ENCODE measurements at regions not wholly inside any gene's neighbourhood (a gene's known extent, or its start where the extent isn't known, plus 50 kb on each side); places are given as distances from the start of the nearest gene placed in this dataset.
A peak's percentile ranks its signal among the peaks of the same experiment; 100 is the strongest.

DNA sequence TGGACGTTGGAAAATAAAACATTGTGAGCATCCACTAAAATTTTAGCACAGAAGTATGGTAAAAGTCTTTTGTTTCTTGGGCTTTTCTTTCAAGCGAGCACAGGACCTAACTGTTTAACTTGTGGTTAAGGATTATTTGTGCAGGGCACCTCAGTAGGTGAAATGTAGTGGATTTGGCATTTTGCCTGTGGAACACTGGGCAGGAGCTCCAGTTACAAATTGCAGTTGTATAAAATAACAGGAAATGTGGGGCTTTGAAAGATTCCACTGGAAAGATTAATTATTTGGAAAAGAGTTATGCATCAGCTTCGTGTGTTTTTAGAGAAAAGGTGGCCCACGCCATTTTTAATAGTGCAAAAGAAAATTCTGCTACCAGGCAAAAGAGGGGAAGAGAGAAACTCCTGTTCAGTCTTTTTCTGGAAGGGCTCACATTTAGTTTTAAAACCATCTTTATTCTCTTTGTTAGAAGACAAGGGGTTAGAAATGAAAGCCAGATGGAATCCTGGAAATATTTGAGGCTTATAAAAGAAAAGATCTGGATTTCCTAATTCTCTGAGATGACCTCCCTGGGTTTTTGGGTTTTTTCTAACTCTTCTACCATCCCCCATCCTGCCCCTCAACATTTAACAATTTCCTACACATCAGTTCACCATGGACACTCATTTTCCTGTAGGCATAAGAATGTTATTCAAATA lies 144.3 kb upstream of the SERTAD2 start:
- WGBS, 2 experiments (ENCODE audit: low coverage in 1 of 2, low lambda C conversion rate in 2 of 2, missing lambda C conversion rate in 2 of 2): 46 to 50% methylated on average over 4 of the region's 4 CpGs
- Histone ChIP-seq H3K4me2 (ENCODE audit: unreplicated experiment) (peak overlapping the region; percentile 46), H3K9me3 (ENCODE audit: low read depth) (no peaks in the 10 kb centered on the region), H3K9ac (no peak overlapping the region), H3F3A (ENCODE audit: insufficient read depth) (0 out of 2 replicates have a peak, but pooled peaks cover 12% of the 10 kb centered on the region), H3K4me1 (ENCODE audit: insufficient read depth) (peaks cover 18% of the 10 kb centered on the region), H3K36me3 (ENCODE audit: low read depth) (no peaks in the 10 kb centered on the region), H2AFZ (peak overlapping the region; percentile 66), H3K27me3 (replicated peaks; ENCODE audit: insufficient read depth) (no peaks in the 10 kb centered on the region), H3K9me2 (ENCODE audit: insufficient read depth) (no peaks in the 10 kb centered on the region), H3K27ac (no peak overlapping the region), H3K4me3 (no peak overlapping the region), H3K79me2 (ENCODE audit: insufficient read depth) (no peaks in the 10 kb centered on the region), H4K20me1 (ENCODE audit: insufficient read depth) (no peaks in the 10 kb centered on the region)
- in situ Hi-C loops (cut with MboI): no loop called here
- DNase-seq: no peak
- TF ChIP-seq EZH2 (IDR thresholded peaks at IDR 0.05; ENCODE audit: insufficient read depth, poor library complexity, severe bottlenecking): no peak
- no peak for TF ChIP-seq EZH2phosphoT487 (IDR thresholded peaks at IDR 0.05; ENCODE audit: insufficient read depth, low read depth)

DNA sequence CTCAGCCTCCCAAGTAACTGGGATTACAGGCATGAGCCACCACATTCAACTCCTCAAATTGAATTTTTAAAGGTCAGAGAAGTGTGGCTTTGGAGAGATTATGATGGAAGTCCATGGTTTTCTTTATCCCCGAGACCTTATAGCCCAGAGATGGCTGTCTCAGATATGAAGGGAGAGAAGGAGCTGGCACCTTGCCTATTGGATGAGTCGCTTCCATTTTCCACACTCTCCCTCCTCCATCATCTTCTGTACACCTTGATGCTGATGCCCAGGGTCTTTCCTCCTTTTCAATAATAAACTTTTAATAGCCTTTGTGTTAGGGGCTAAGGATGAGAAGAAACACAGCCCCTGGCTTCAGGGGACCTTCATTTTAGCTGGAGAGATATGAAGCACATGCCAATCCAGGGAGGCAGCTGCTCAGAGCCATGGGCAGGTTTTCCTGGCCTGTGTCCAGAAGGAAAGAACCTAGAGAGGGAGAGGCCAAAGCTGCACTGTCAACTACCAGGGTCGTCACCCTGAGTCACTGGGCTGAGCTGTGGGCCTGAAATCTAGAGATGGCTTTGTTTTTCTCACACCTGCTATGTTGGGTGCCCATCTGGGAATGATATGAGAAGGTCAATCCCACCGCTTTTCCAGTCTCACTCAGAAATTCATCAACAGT lies 146.0 kb upstream of the SERTAD2 start:
- Histone ChIP-seq H3K9ac (no peak overlapping the region), H3K4me3 (no peak overlapping the region), H2AFZ (no peak overlapping the region), H3K4me2 (ENCODE audit: unreplicated experiment) (no peak overlapping the region), H3K36me3 (ENCODE audit: low read depth) (no peaks in the 10 kb centered on the region), H4K20me1 (ENCODE audit: insufficient read depth) (no peaks in the 10 kb centered on the region), H3K4me1 (ENCODE audit: insufficient read depth) (peaks cover 15% of the 10 kb centered on the region), H3F3A (ENCODE audit: insufficient read depth) (0 out of 2 replicates have a peak, but pooled peaks cover 12% of the 10 kb centered on the region), H3K27me3 (replicated peaks; ENCODE audit: insufficient read depth) (no peaks in the 10 kb centered on the region), H3K9me3 (ENCODE audit: low read depth) (no peaks in the 10 kb centered on the region), H3K9me2 (ENCODE audit: insufficient read depth) (no peaks in the 10 kb centered on the region), H3K27ac (no peak overlapping the region), H3K79me2 (ENCODE audit: insufficient read depth) (no peaks in the 10 kb centered on the region)
- in situ Hi-C loops (cut with MboI): no loop called here
- 86 to 90% methylated on average over 4 of the region's 4 CpGs for WGBS, 2 experiments (ENCODE audit: low coverage in 1 of 2, low lambda C conversion rate in 2 of 2, missing lambda C conversion rate in 2 of 2)
- DNase-seq: no peak
- TF ChIP-seq EZH2 (IDR thresholded peaks at IDR 0.05; ENCODE audit: insufficient read depth, poor library complexity, severe bottlenecking) (no peak), EZH2phosphoT487 (IDR thresholded peaks at IDR 0.05; ENCODE audit: insufficient read depth, low read depth) (no peak)

DNA sequence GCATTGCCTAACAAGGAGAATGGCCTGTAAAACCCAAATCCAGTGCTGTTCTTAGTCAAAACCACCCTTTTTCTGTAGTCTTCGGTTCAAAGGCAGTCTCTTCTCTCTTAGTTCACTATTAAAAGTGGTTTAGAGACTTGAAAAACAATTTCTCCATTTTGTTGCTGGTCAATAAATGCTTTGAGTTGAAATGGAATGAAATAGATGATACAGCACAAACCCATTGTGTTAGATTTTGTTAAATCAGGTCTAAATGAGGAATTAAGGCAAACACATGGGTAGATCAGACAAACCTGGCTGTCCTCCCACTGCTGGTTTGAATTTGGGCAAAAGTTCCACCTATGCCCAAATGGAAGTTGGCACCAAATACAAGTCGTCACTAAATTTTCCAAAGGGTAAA lies 150.1 kb upstream of the SERTAD2 start:
- Histone ChIP-seq H3K4me2 (ENCODE audit: unreplicated experiment) (no peak overlapping the region), H3K27me3 (replicated peaks; ENCODE audit: insufficient read depth) (no peaks in the 10 kb centered on the region), H3F3A (ENCODE audit: insufficient read depth) (peaks cover 16% of the 10 kb centered on the region), H3K9me3 (ENCODE audit: low read depth) (no peaks in the 10 kb centered on the region), H3K4me3 (no peak overlapping the region), H2AFZ (no peak overlapping the region), H3K9me2 (ENCODE audit: insufficient read depth) (no peaks in the 10 kb centered on the region), H3K4me1 (ENCODE audit: insufficient read depth) (peaks cover 24% of the 10 kb centered on the region), H3K36me3 (ENCODE audit: low read depth) (no peaks in the 10 kb centered on the region), H4K20me1 (ENCODE audit: insufficient read depth) (no peaks in the 10 kb centered on the region), H3K27ac (no peak overlapping the region), H3K9ac (no peak overlapping the region), H3K79me2 (ENCODE audit: insufficient read depth) (no peaks in the 10 kb centered on the region)
- 95 to 96% methylated on average over 2 of the region's 2 CpGs for WGBS, 2 experiments (ENCODE audit: low coverage in 1 of 2, low lambda C conversion rate in 2 of 2, missing lambda C conversion rate in 2 of 2)
- TF ChIP-seq EZH2phosphoT487 (IDR thresholded peaks at IDR 0.05; ENCODE audit: insufficient read depth, low read depth): no peak
- no peak for DNase-seq
- in situ Hi-C loops (cut with MboI): no loop called here

DNA sequence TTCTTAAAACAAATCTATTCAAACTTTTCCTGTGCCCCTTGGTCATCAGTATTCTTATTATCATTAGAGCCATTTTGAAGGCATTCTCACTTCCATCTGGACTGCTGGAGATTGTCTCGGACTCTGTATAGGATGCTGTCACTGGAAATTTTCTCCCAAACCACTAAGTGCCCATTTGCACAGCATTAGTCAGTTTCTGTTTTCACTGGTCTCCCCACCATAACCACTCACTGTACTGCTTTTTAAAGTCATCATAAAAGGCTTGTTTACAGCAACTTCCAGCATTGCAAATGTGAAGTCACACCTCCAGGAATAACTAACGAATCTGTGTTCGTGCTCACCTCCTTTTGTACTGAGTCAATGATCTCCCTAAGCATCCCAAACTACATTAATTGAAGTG lies 150.9 kb upstream of the SERTAD2 start:
- H3K9ac ChIP-seq: no peak overlapping the region
- H3K4me2 ChIP-seq (ENCODE audit: unreplicated experiment): no peak overlapping the region
- DNase-seq: no peak
- no peaks in the 10 kb centered on the region for H4K20me1 ChIP-seq (ENCODE audit: insufficient read depth)
- H3K27me3 ChIP-seq (replicated peaks; ENCODE audit: insufficient read depth): no peaks in the 10 kb centered on the region
- no peaks in the 10 kb centered on the region for H3K79me2 ChIP-seq (ENCODE audit: insufficient read depth)
- in situ Hi-C loops (cut with MboI): no loop called here
- H3K4me3 ChIP-seq: no peak overlapping the region
- TF ChIP-seq EZH2 (IDR thresholded peaks at IDR 0.05; ENCODE audit: insufficient read depth, poor library complexity, severe bottlenecking) (no peak), EZH2phosphoT487 (IDR thresholded peaks at IDR 0.05; ENCODE audit: insufficient read depth, low read depth) (no peak)
- H2AFZ ChIP-seq: peak overlapping the region; percentile 40; the same call in 1 of the 2 replicates
- peaks cover 16% of the 10 kb centered on the region for H3F3A ChIP-seq (ENCODE audit: insufficient read depth)
- H3K9me3 ChIP-seq (ENCODE audit: low read depth): no peaks in the 10 kb centered on the region
- H3K9me2 ChIP-seq (ENCODE audit: insufficient read depth): no peaks in the 10 kb centered on the region
- WGBS, 2 experiments (ENCODE audit: low coverage in 1 of 2, low lambda C conversion rate in 2 of 2, missing lambda C conversion rate in 2 of 2): 88 to 91% methylated on average over 3 of the region's 3 CpGs
- no peaks in the 10 kb centered on the region for H3K36me3 ChIP-seq (ENCODE audit: low read depth)
- H3K27ac ChIP-seq: no peak overlapping the region
- H3K4me1 ChIP-seq (ENCODE audit: insufficient read depth): peaks cover 21% of the 10 kb centered on the region
